ENCODE measurements at regions not wholly inside any gene's neighbourhood (a gene's known extent, or its start where the extent isn't known, plus 50 kb on each side); places are given as distances from the start of the nearest gene placed in this dataset.

DNA sequence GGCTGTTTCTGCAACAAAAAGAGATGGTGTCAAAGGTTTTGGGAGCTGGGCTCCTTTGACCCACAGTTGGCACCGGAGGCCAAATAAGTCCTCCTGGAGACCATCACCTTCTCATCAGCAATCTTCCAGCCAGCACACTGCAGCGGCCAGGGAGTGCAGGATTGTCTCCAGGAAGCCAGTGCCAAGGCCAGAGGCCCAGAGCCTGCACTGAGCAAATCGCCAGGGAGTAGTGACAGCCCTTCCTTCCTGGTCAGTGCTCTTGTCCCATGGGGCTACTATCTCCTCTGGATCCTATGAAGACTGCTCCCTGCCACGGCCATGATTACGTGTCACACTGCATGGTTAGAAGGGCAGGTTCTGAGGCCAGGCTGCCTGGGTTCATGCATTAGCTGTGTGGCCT is 134.3 kb upstream of the CRHR1 start:
- Mint-ChIP-seq H3K27ac (no peak overlapping the region), H3K9me3 (no peaks in the 10 kb centered on the region), H3K27me3 (peaks cover 30% of the 10 kb centered on the region), H3K36me3 (ENCODE audit: low read depth) (no peaks in the 10 kb centered on the region), H3K4me3 (no peak overlapping the region), H3K4me1 (ENCODE audit: low read depth) (peaks cover 6% of the 10 kb centered on the region)
- intact Hi-C loops (cut with micrococcal nuclease), result no loop called here

DNA sequence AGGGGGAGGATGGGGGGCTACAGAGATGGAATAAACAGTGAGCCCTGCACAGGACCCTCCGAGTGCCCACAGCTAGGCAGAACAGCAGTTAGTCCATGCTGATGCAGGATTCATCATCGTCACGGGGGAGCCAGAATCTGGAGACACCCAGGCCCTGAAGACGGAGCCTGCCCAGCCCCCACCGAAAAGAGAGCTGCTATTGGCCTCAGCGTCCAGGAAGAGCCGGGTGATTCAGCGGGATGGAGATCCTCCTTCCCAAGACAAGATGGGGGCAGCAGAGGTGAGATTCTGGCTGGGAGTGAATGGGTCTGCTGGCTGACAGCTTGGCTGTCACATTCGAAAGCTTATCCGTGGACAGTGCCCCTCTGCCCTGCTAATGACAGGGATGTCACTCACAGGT is 133.6 kb upstream of the CRHR1 start:
- Mint-ChIP-seq H3K4me3 (no peak overlapping the region), H3K4me1 (ENCODE audit: low read depth) (peaks cover 6% of the 10 kb centered on the region), H3K27me3 (peaks cover 26% of the 10 kb centered on the region), H3K9me3 (no peaks in the 10 kb centered on the region), H3K36me3 (ENCODE audit: low read depth) (no peaks in the 10 kb centered on the region), H3K27ac (no peak overlapping the region)
- intact Hi-C loops (cut with micrococcal nuclease), result no loop called here

GRCh38 chr17:45651145-45651709 is 132.9 kb upstream of the CRHR1 start:
- no peaks in the 10 kb centered on the region for H3K36me3 Mint-ChIP-seq (ENCODE audit: low read depth)
- no peak overlapping the region for H3K27ac Mint-ChIP-seq
- H3K4me3 Mint-ChIP-seq, result no peak overlapping the region
- intact Hi-C loops (cut with micrococcal nuclease), result no loop called here
- no peaks in the 10 kb centered on the region for H3K9me3 Mint-ChIP-seq
- H3K27me3 Mint-ChIP-seq, result peaks cover 23% of the 10 kb centered on the region
- H3K4me1 Mint-ChIP-seq (ENCODE audit: low read depth), result peaks cover 4% of the 10 kb centered on the region

GRCh38 chr17:45653616-45654015 is 130.5 kb upstream of the CRHR1 start:
- Mint-ChIP-seq H3K9me3 (no peaks in the 10 kb centered on the region), H3K36me3 (ENCODE audit: low read depth) (no peaks in the 10 kb centered on the region), H3K27ac (no peak overlapping the region), H3K4me1 (ENCODE audit: low read depth) (no peaks in the 10 kb centered on the region), H3K27me3 (peaks cover 13% of the 10 kb centered on the region), H3K4me3 (no peak overlapping the region)
- intact Hi-C loops (cut with micrococcal nuclease), result no loop called here

DNA sequence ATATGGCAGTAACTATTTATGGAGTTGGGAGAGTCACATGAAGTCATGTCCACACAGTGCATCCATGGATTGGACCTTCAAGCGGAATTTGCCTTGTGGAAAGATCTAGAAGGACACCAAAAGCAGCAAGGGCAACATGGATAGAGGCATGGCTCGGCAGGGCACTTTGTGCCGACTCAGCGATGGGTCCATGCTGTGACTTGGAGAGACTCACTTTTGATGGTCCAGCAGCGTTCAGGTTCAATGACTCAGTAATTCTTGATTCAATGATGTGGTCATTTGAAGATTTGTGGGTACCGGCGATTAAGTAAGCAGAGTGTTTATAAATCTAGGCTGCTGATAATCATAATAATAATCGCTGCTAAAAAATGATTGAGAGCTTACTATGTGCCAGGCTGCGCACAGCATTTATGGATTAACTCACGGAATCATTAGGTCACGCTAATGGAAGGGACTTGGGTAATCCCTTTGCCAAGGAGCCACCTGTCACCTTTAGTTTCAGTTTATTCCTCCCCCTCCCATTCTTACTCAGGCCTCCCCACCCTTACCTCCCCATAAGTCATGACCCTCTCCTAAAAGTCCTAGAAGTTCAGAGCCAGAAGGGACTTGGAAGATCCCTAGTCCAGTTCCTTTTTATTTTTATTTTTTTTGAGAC is 127.5 kb upstream of the CRHR1 start:
- H3K9me3 Mint-ChIP-seq, result no peaks in the 10 kb centered on the region
- intact Hi-C loops (cut with micrococcal nuclease), result no loop called here
- peaks cover 13% of the 10 kb centered on the region for H3K27me3 Mint-ChIP-seq
- H3K27ac Mint-ChIP-seq, result no peak overlapping the region
- H3K4me1 Mint-ChIP-seq (ENCODE audit: low read depth), result no peaks in the 10 kb centered on the region
- H3K36me3 Mint-ChIP-seq (ENCODE audit: low read depth), result no peaks in the 10 kb centered on the region
- H3K4me3 Mint-ChIP-seq, result no peak overlapping the region

GRCh38 chr17:45660474-45660873 is 123.6 kb upstream of the CRHR1 start:
- intact Hi-C loops (cut with micrococcal nuclease), result no loop called here
- H3K27me3 Mint-ChIP-seq, result peaks cover 9% of the 10 kb centered on the region
- H3K36me3 Mint-ChIP-seq (ENCODE audit: low read depth), result no peaks in the 10 kb centered on the region
- no peak overlapping the region for H3K4me3 Mint-ChIP-seq
- no peak overlapping the region for H3K27ac Mint-ChIP-seq
- H3K4me1 Mint-ChIP-seq (ENCODE audit: low read depth), result no peaks in the 10 kb centered on the region
- H3K9me3 Mint-ChIP-seq, result no peaks in the 10 kb centered on the region

- intact Hi-C loops (cut with micrococcal nuclease), result no loop called here
- Mint-ChIP-seq H3K9me3 (no peaks in the 10 kb centered on the region), H3K27ac (no peak overlapping the region), H3K27me3 (peaks cover 9% of the 10 kb centered on the region), H3K4me1 (ENCODE audit: low read depth) (no peaks in the 10 kb centered on the region), H3K36me3 (ENCODE audit: low read depth) (no peaks in the 10 kb centered on the region), H3K4me3 (no peak overlapping the region)
Measured at GRCh38 chr17:45662432-45662831, 121.7 kb upstream of the CRHR1 start.

GRCh38 chr17:45663772-45664171 is 120.3 kb upstream of the CRHR1 start:
- peaks cover 6% of the 10 kb centered on the region for H3K27me3 Mint-ChIP-seq
- no peak overlapping the region for H3K27ac Mint-ChIP-seq
- H3K4me3 Mint-ChIP-seq, result no peak overlapping the region
- no peaks in the 10 kb centered on the region for H3K4me1 Mint-ChIP-seq (ENCODE audit: low read depth)
- intact Hi-C loops (cut with micrococcal nuclease), result no loop called here
- no peaks in the 10 kb centered on the region for H3K9me3 Mint-ChIP-seq
- H3K36me3 Mint-ChIP-seq (ENCODE audit: low read depth), result no peaks in the 10 kb centered on the region

DNA sequence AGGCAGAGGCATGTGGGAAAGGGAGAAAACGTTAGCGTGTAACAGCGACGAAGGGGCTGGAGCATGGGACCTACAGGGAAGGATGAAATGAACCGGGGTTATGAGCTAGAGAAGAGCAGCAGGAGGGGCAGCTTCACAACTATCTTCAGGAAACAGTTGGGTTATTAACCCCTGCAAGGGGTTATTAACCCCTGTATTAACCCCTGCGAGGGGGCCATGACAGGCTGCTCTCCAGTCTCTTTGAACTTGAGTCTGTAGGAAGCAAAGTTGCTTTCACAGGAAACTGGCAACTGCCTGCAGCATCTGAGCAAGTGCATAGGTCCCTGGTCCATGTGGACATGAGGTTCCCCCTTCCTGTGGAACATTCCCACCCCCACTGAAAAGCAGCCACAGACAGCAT is 119.2 kb upstream of the CRHR1 start:
- H3K27me3 Mint-ChIP-seq, result peaks cover 4% of the 10 kb centered on the region
- H3K9me3 Mint-ChIP-seq, result no peaks in the 10 kb centered on the region
- no peaks in the 10 kb centered on the region for H3K36me3 Mint-ChIP-seq (ENCODE audit: low read depth)
- H3K27ac Mint-ChIP-seq, result no peak overlapping the region
- no peaks in the 10 kb centered on the region for H3K4me1 Mint-ChIP-seq (ENCODE audit: low read depth)
- H3K4me3 Mint-ChIP-seq, result no peak overlapping the region
- intact Hi-C loops (cut with micrococcal nuclease), result no loop called here

DNA sequence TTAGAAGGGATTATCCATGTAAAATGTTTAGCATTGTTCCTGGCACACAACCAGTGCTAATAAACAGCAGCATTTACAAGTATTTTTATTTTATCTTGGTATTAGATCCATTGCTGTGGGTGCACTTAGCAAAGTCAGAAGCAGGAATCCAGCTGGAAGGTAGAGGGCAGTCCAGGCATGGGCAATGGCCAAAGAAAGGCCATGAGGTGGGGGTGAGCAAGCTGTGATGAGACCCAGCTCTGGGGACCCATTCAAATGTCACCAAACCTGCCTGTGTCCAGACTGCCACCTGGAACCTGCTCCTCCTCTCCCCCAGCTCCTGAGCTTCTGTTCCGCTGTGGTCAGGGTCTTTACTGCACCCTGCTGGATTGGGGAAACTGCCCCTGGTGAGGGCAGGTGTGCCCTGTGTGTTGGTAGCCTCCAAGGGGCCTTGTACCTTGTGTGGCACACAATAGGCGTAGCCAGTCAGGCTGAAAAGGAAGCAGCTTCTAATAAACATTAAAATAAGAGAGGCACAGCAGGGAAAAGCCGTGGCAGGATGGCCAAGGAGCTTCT is 118.0 kb upstream of the CRHR1 start:
- peaks cover 4% of the 10 kb centered on the region for H3K27me3 Mint-ChIP-seq
- no peaks in the 10 kb centered on the region for H3K36me3 Mint-ChIP-seq (ENCODE audit: low read depth)
- no peak overlapping the region for H3K4me3 Mint-ChIP-seq
- no peak overlapping the region for H3K27ac Mint-ChIP-seq
- H3K9me3 Mint-ChIP-seq, result no peaks in the 10 kb centered on the region
- intact Hi-C loops (cut with micrococcal nuclease), result no loop called here
- H3K4me1 Mint-ChIP-seq (ENCODE audit: low read depth), result no peaks in the 10 kb centered on the region

- H3K4me3 Mint-ChIP-seq, result no peak overlapping the region
- H3K9me3 Mint-ChIP-seq, result no peaks in the 10 kb centered on the region
- no peaks in the 10 kb centered on the region for H3K4me1 Mint-ChIP-seq (ENCODE audit: low read depth)
- peaks cover 3% of the 10 kb centered on the region for H3K27me3 Mint-ChIP-seq
- intact Hi-C loops (cut with micrococcal nuclease), result no loop called here
- no peaks in the 10 kb centered on the region for H3K36me3 Mint-ChIP-seq (ENCODE audit: low read depth)
- no peak overlapping the region for H3K27ac Mint-ChIP-seq
Measured at GRCh38 chr17:45666641-45667040, 117.5 kb upstream of the CRHR1 start.

- Mint-ChIP-seq H3K27ac (no peak overlapping the region), H3K9me3 (no peaks in the 10 kb centered on the region), H3K27me3 (peaks cover under 1% of the 10 kb centered on the region), H3K36me3 (ENCODE audit: low read depth) (no peaks in the 10 kb centered on the region), H3K4me3 (no peak overlapping the region), H3K4me1 (ENCODE audit: low read depth) (no peaks in the 10 kb centered on the region)
- intact Hi-C loops (cut with micrococcal nuclease), result no loop called here
Measured at GRCh38 chr17:45667591-45668171, 116.4 kb upstream of the CRHR1 start.

- H3K27ac Mint-ChIP-seq, result no peak overlapping the region
- H3K36me3 Mint-ChIP-seq (ENCODE audit: low read depth), result no peaks in the 10 kb centered on the region
- no peaks in the 10 kb centered on the region for H3K9me3 Mint-ChIP-seq
- intact Hi-C loops (cut with micrococcal nuclease), result no loop called here
- H3K4me3 Mint-ChIP-seq, result no peak overlapping the region
- H3K27me3 Mint-ChIP-seq, result no peaks in the 10 kb centered on the region
- no peaks in the 10 kb centered on the region for H3K4me1 Mint-ChIP-seq (ENCODE audit: low read depth)
Measured at GRCh38 chr17:45668316-45668715, 115.8 kb upstream of the CRHR1 start.

DNA sequence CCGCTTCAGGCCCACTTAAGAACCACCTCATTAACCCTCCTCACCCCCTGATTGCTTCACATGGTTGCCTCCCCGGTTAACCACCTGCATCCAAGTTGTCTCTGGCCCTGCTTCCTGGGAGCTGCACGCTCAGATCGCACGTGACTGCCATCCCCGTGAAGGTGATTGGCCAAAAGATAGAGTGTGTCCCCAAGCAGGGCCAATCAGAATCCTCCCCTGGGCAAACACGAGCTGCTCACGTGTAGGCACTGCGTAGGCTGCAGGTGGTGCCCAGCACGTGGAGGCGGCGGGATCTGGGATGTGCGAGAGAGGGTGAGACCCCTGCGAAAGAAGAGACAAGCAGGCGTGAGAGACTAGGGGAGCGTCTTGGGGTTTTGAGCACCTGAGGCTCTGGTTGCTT is 111.8 kb upstream of the CRHR1 start:
- no peaks in the 10 kb centered on the region for H3K36me3 Mint-ChIP-seq (ENCODE audit: low read depth)
- H3K9me3 Mint-ChIP-seq, result no peaks in the 10 kb centered on the region
- peaks cover 9% of the 10 kb centered on the region for H3K27me3 Mint-ChIP-seq
- no peak overlapping the region for H3K4me3 Mint-ChIP-seq
- no peak overlapping the region for H3K27ac Mint-ChIP-seq
- intact Hi-C loops (cut with micrococcal nuclease), result no loop called here
- no peaks in the 10 kb centered on the region for H3K4me1 Mint-ChIP-seq (ENCODE audit: low read depth)

Measured in dendritic cell treated with granulocyte-macrophage colony-stimulating factor and Interleukin-4, amounts not matched to agents 40 ng/mL and 50 ng/mL, for 4 days (primary cell).